Urinary bladder (tissue), 3 donors: ENCODE measurements at regions not wholly inside any gene's neighbourhood (a gene's known extent, or its start where the extent isn't known, plus 50 kb on each side); places are given as distances from the start of the nearest gene placed in this dataset.

Experiments
- DNase-seq: peaks from one replicate; pipeline ENCODE4 v3.0.0-alpha.2; 2015; ENCODE audit errors: extremely low spot score
- H3K27ac ChIP-seq: one replicate; pipeline ENCODE4 v1.5.1; 2013; ENCODE audit warnings: low read depth, mild to moderate bottlenecking, moderate library complexity
- H3K36me3 ChIP-seq: one replicate; pipeline ENCODE4 v1.6.1; 2013; ENCODE audit warnings: mild to moderate bottlenecking, moderate library complexity; ENCODE audit not compliant: insufficient read depth
- H3K4me1 ChIP-seq: one replicate; pipeline ENCODE4 v1.6.1; 2013; ENCODE audit warnings: mild to moderate bottlenecking, moderate library complexity; ENCODE audit not compliant: insufficient read depth
- H3K4me3 ChIP-seq: one replicate; pipeline ENCODE4 v1.5.1; 2013; ENCODE audit warnings: low read depth, low read length
- WGBS: extraction: QIAGEN DNeasy Blood & Tissue Kit; methylation state at CpG from one replicate; pipeline ENCODE4 v1.1.7; 2013; 5-methylcytosine and 5-hydroxymethylcytosine counted together
- donor health status: healthy with polysubstance abuse.
- donor health status: healthy.

DNA sequence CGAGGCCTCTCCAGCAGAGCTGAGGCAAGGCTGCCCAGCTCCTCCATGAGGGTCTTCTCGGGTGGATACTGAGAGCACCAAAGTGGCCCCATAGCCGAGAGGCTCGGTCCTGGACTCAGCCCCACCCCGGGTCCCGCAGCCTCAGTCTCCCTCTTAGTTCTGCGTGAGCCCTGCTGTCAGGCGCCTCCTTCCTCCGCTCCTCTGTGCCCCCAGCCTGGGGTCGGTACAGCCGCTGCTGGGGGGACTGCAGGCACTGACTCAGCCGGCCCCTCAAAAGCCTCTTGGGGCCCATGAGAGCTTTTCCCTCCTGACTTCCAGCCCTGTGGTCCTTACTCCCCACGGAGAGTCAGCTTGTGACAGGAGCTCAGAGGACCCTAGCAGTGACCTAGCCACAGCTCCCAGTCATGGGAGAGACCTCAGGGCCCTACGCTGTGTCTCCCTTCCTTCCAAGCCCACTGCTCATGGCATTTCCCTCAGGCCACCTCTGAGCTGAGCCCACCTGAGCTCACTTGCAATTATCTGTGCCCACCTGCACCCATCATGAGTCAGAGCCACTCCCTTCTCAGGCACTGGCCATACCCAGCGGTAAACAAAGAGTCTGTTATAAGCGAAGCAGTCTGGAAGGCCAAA is 295.0 kb upstream of the RTL1 start:
- 89% methylated on average over 16 of the region's 16 CpGs for WGBS
- H3K4me3 ChIP-seq = no peak overlapping the region
- DNase-seq = no peak
- no peak overlapping the region for H3K27ac ChIP-seq
- no peaks in the 10 kb centered on the region for H3K36me3 ChIP-seq
- H3K4me1 ChIP-seq = no peaks in the 10 kb centered on the region

DNA sequence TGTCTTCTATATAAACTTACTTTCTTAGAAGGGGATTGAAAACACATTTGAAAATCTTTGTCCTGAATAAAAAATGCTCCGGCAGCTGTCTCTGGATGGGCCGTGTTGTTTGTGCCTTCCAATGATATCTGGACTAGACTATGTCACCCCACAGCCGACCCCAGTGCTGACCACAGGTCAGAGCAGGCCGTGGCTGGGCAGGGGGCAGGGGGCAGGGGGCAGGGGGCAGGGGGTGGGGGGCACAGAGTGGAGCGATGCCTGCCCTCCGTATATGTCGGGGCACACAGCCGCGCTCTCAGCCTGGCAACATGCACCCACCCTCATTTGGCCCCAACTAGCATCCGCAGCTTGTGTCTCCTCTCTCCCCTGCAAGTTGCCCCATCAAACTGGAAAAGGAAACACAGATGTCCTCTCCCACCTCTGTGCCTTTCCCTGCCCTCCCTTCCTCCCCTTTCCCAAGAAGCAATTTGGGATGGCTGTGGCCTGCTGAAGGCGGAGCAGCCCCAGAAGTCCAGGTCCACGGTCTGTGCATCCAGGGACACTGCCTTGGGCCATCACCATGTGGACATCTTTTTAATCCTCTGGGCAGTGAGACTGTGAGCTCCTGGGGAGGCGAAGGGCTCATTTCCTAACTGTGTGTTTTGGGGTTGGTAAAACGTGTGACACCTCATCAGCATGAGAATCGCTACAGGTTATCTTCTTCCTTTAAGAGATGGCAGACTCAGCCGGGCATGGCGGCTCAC is 295.7 kb upstream of the RTL1 start:
- no peak for DNase-seq
- no peak overlapping the region for H3K27ac ChIP-seq
- WGBS = 86% methylated on average over 17 of the region's 17 CpGs

DNA sequence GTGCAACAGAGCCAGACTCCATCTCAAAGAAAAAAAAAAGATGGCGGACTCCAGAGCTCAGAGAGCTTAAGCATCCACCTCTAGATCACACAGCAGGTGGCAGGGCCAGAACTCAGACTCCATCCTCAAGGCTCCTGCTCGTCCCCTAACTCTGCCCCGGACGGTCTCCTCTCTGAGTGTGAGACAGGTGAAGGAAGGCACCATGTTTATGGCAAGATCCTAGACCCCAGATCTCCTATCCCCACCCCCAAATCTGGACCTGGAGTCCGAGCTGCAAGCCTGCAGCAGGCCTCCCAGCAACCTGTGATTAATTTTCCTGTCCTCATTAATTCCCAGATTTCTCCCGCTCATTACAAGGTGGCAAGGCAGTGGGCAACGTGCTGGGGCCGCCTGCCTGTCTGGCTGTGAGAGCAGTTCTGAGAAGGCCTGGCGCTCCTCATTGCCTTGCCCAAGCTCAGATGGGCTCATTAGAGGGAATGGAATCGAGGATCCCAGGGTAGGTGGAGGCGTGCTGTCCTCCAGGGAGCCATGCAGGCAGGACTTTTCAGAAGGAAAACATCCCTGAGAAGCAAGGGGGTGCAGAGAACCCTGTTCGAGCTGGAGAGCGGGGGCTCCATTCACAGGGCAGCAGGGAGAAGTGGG is 296.6 kb upstream of the RTL1 start:
- Histone ChIP-seq H3K4me3 (no peak overlapping the region), H3K36me3 (no peaks in the 10 kb centered on the region), H3K4me1 (no peaks in the 10 kb centered on the region), H3K27ac (no peak overlapping the region)
- WGBS = 94% methylated on average over 13 of the region's 13 CpGs
- no peak for DNase-seq

More for the DNA sequence above, 295.7 kb upstream of the RTL1 start:
- Histone ChIP-seq H3K4me3 (no peak overlapping the region), H3K36me3 (no peaks in the 10 kb centered on the region), H3K4me1 (no peaks in the 10 kb centered on the region)

DNA sequence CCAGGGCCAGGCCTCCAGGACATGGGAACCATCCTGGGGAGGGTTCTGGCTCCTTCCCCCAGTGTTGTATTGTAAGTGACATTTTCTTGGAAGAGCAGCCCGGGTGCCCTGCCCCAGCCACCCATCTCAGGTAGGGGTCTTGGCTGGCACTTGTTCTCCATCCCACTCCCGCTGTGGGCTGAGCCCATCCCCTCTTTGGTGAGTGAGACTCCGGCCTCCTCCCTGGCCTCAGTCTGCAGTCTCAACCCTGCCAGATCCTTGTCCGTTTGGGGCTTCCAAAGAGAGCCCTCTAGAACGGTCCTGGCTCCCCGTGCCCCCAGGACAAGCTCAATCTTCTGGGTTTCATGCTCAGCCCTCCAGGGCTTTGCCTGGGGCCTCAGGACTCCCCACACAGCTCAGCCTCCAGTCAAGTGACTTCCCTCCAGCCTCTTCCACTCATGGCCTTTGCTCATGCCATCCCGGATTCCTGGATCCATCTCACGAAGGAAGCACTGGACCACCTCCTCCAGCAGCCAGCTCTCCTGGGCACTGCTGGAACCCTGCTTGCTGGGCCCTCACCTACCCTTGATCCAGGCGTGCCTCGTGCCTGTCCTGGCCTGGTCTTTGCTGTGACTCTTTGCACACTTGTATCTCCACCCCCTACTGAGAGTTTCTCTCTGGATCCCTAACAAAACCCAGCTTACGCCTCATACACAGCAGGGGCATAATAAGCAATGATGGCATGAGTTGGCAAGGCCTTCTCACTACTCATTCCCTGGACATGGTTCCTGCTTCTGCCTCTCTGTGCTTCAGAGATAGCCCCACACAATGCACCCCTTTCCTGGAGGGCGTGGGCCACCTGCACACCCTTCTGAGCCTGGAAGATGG is 297.4 kb upstream of the RTL1 start:
- H3K4me1 ChIP-seq = no peaks in the 10 kb centered on the region
- H3K4me3 ChIP-seq = no peak overlapping the region
- 95% methylated on average over 12 of the region's 12 CpGs for WGBS
- DNase-seq = no peak
- H3K36me3 ChIP-seq = no peaks in the 10 kb centered on the region
- no peak overlapping the region for H3K27ac ChIP-seq

DNA sequence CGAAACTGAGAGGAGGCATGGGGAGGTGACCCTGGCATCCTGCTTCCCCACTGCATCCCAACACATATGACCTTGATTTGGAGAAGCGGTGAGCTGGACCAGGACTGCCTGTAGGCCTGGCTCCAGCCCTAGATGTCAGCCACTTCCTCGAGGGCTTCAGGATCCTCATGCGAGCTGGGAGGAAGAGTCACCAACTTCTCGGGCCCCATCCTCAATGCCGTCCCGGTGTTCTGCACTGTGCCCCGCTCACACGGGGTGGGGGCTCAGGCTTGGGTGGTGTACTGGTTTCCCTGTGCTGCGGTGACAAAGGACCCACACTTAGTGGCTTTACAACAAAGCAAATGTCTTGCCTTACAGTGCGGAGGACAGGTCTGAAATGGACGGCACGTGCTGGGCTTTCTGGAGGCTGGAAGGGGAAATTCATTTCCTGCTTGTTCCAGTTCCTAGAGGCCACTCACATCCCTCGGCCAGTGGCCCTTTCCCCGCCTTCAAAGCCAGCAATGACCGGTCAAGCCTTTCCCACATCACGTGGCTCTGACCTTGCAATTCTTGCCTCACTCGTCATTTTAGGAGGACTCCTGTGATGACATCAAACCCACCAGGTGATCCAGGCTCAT is 298.1 kb upstream of the RTL1 start:
- no peak overlapping the region for H3K4me3 ChIP-seq
- H3K4me1 ChIP-seq = no peaks in the 10 kb centered on the region
- no peak for DNase-seq
- no peak overlapping the region for H3K27ac ChIP-seq
- 92% methylated on average over 18 of the region's 18 CpGs for WGBS
- no peaks in the 10 kb centered on the region for H3K36me3 ChIP-seq

DNA sequence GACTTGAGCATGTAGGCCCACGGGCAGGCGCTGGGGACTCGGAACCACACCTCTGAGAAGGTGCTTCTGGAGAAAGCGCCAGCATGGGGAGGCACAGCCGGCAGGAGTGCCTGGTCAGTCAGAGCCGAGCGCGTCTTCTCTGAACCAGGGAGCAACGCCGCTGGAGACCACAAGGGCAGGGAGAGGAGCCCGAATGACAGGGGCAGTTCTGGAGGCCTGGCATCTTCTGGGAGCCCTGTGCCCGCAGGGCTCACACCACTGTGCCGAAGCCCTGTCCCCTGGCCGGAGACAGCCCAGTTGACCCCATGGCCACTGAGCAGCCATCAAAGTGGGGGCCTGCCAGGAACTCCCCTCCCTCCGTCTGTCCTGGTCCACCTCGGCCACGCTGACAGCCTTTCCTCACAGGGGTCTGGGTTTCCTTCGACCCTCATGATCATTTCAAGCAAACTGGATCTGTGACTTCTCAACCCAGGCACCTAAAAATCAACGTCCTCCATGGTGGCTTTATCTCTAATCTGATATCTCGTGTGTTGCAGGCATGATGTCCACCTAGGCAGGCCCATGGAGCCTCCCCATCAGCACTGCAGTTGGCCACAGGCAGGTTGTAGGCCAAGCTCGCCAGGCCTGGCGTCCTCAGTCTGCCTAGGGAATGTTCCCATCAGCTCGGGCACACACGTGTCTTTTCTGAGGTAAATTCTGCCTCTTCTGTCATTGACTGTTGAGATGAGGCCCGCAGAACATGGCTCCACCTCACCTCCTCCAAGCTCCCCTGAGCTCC is 299.3 kb upstream of the RTL1 start:
- Histone ChIP-seq H3K4me1 (no peaks in the 10 kb centered on the region), H3K36me3 (no peaks in the 10 kb centered on the region), H3K27ac (no peak overlapping the region), H3K4me3 (no peak overlapping the region)
- whole genome bisulfite sequencing = 90% methylated on average over 25 of the region's 25 CpGs
- DNase-seq = no peak

DNA sequence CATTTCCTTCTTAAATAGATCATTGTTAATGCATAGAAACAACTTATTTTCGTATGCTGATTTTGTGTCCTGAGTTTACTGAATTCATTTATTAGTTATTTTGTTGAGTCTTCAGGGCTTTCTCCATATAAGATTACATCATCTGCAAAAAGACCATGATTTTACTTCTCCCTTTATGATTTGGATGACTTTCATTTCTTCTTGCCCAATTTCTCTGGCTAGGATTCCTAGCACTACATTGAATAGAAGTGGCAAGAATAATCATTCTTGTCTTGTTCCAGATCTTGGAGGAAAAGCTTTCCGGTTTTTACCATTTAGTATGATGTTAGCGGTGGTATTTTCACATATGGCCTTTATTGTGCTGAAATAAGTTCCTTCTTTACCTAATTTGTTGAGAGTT is 303.0 kb upstream of the RTL1 start:
- 74% methylated on average over 3 of the region's 3 CpGs for WGBS

DNA sequence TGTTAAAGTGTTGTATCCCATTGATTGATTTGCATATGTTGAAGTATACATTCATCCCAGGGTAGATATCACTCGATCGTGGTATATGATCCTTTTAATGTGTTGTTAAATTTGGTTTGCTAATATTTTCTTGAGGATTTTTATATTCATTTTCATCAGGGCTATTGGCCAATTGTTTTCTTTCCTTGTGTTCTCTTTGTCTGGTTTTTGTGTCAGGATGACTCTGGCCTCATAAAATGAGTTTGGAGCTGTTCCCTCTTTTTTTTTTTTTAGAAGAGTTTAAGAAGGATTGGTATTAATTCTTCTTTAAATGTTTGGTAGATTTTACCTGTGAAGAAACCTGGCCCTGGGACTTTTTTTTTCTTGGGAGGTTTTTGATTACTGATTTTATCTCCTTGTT is 303.5 kb upstream of the RTL1 start:
- 70% methylated on average over 2 of the region's 2 CpGs for WGBS
- H3K4me3 ChIP-seq = no peak overlapping the region
- H3K36me3 ChIP-seq = no peaks in the 10 kb centered on the region
- no peaks in the 10 kb centered on the region for H3K4me1 ChIP-seq
- H3K27ac ChIP-seq = no peak overlapping the region
- DNase-seq = no peak

More for the DNA sequence above, 303.0 kb upstream of the RTL1 start:
- H3K4me3 ChIP-seq = no peak overlapping the region
- H3K36me3 ChIP-seq = no peaks in the 10 kb centered on the region
- no peaks in the 10 kb centered on the region for H3K4me1 ChIP-seq
- DNase-seq = no peak
- H3K27ac ChIP-seq = no peak overlapping the region

DNA sequence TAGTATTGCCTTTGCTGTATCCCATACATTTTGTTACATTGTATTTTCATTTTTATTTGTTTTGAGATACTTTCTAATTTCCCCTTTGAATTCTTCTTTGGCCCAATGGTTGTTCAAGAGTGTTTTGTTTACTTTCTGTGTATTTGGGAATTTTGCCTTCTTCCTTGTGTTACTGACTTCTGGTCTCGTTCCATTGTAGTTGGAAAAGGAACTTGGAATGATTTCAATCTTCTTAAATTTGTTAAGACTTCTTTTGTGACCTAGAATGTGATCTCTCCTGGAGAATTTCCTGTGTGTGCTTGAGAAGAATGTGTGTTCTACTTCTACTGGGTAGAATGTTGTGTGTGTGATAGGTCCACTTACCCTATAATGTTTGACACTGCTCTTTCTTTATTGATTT is 304.4 kb upstream of the RTL1 start:
- WGBS = 35% methylated on average over 1 of the region's 1 CpG
- no peaks in the 10 kb centered on the region for H3K4me1 ChIP-seq
- no peak overlapping the region for H3K4me3 ChIP-seq
- no peak overlapping the region for H3K27ac ChIP-seq
- DNase-seq = no peak
- H3K36me3 ChIP-seq = no peaks in the 10 kb centered on the region

DNA sequence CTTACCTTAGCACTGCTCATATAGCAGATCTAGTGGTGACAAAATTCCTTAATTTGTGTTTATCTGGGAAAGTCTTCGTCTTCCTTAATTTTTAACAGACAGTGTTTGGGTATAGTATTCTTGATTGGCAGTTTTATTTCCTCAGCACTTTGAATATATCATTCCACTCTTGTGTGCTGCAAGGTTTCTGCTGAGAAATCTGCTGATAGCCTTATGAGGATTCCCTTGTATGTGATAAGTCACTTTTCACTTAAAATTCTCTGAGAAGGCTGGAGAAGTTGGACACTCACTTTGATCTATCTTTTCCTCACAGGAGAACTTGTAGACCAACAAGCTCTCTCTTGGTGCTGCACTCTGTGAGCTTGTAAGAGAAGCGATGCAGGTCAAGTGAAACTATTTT is 306.1 kb upstream of the RTL1 start:
- no peaks in the 10 kb centered on the region for H3K4me1 ChIP-seq
- DNase-seq = no peak
- WGBS = 86% methylated on average over 2 of the region's 2 CpGs
- H3K4me3 ChIP-seq = no peak overlapping the region
- no peaks in the 10 kb centered on the region for H3K36me3 ChIP-seq
- H3K27ac ChIP-seq = no peak overlapping the region

DNA sequence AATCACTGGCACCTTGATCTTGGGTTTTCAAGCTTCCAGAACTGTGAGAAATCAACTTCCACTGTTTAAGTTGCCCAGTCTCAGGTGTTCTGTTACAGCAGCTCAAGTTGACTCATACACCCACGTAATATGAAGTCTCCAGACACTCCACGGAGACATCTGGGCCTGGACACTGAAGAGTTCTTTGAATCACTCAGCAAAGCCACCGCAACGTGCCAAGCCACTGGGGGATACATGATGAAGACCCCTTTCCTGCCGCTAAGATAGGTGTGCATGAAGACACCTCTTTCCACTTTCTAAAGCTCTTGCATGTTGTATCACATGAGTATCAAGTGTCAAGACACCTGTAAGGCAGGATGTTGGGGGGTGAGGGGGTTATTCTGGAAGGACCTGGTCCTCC is 311.7 kb upstream of the RTL1 start:
- H3K27ac ChIP-seq = no peak overlapping the region
- H3K4me3 ChIP-seq = no peak overlapping the region
- DNase-seq = no peak
- no peaks in the 10 kb centered on the region for H3K36me3 ChIP-seq
- H3K4me1 ChIP-seq = no peaks in the 10 kb centered on the region
- 95% methylated on average over 5 of the region's 5 CpGs for WGBS

DNA sequence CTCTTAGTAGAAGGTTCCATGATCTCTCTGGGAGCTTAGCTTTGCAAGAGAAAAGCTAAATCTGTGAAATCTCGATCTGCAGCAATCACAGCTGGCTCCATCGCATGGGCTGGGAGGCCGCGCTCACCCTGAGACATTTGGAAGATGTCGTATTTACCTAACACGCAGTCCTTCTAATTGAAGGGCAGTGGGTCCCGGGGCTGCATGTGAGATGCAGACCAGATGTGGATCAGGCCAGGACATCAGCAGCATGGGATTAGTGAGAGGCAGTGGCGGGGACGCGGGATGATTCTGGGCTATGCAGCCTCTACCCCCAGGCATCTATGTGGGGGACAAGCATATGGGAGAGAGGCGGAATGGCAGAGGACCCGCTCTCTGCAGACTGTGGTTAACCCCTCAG is 312.4 kb upstream of the RTL1 start:
- no peak overlapping the region for H3K27ac ChIP-seq
- H3K4me1 ChIP-seq = no peaks in the 10 kb centered on the region
- H3K4me3 ChIP-seq = no peak overlapping the region
- WGBS = 65% methylated on average over 12 of the region's 12 CpGs
- no peak for DNase-seq
- no peaks in the 10 kb centered on the region for H3K36me3 ChIP-seq
